Ishikawa (cell line): ENCODE measurements at regions not wholly inside any gene's neighbourhood (a gene's known extent, or its start where the extent isn't known, plus 50 kb on each side); places are given as distances from the start of the nearest gene placed in this dataset.

ENCODE experiments used
- CEBPB ChIP-seq: IDR thresholded peaks from 2 replicates; pipeline ENCODE4 v1.6.1; 2012
- CREB1 ChIP-seq: IDR thresholded peaks from 2 replicates; pipeline ENCODE4 v1.6.1; 2012; ENCODE audit warnings: low read depth
- EGR1 ChIP-seq: IDR thresholded peaks from 2 replicates; pipeline ENCODE4 v1.6.1; 2012
- EP300 ChIP-seq: IDR thresholded peaks from 2 replicates; pipeline ENCODE4 v1.6.1; 2012; ENCODE audit warnings: borderline replicate concordance
- FOXM1 ChIP-seq: IDR thresholded peaks from 2 replicates; pipeline ENCODE4 v1.6.1; 2012; ENCODE audit warnings: low read depth, borderline replicate concordance
- MAX ChIP-seq: IDR thresholded peaks from 2 replicates; pipeline ENCODE4 v1.6.1; 2012
- NFIC ChIP-seq: IDR thresholded peaks from 2 replicates; pipeline ENCODE4 v1.6.1; 2012
- RAD21 ChIP-seq: IDR thresholded peaks from 2 replicates; pipeline ENCODE4 v1.6.1; 2012; ENCODE audit warnings: low read depth
- REST ChIP-seq: IDR thresholded peaks from 2 replicates; pipeline ENCODE4 v1.6.1; 2012; ENCODE audit warnings: low read depth, mild to moderate bottlenecking
- TAF1 ChIP-seq: IDR thresholded peaks from 2 replicates; pipeline ENCODE4 v1.6.1; 2012; ENCODE audit warnings: low read depth, mild to moderate bottlenecking
- TCF12 ChIP-seq: IDR thresholded peaks from 2 replicates; pipeline ENCODE4 v1.6.1; 2012; ENCODE audit warnings: low read depth
- TEAD4 ChIP-seq: IDR thresholded peaks from 2 replicates; pipeline ENCODE4 v1.6.1; 2012
- USF1 ChIP-seq: IDR thresholded peaks from 2 replicates; pipeline ENCODE4 v1.6.1; 2012
- YY1 ChIP-seq: IDR thresholded peaks from 2 replicates; pipeline ENCODE4 v1.6.1; 2012; ENCODE audit warnings: low read depth
- ZBTB7A ChIP-seq: IDR thresholded peaks from 2 replicates; pipeline ENCODE4 v1.6.1; 2012; ENCODE audit warnings: low read depth

GRCh38 chr5:72703876-72704275 is 112.6 kb upstream of the TNPO1 start:
- no peak for TF ChIP-seq EGR1
- TF ChIP-seq TCF12 = no peak
- no peak for TF ChIP-seq CREB1
- no peak for TF ChIP-seq REST
- TF ChIP-seq NFIC = no peak
- no peak for TF ChIP-seq EP300
- no peak for TF ChIP-seq TEAD4
- no peak for TF ChIP-seq RAD21
- TF ChIP-seq FOXM1 = no peak
- no peak for TF ChIP-seq TAF1
- no peak for TF ChIP-seq MAX
- no peak for TF ChIP-seq USF1
- no peak for TF ChIP-seq YY1
- no peak for TF ChIP-seq CEBPB

GRCh38 chr5:72702881-72703434 is 113.5 kb upstream of the TNPO1 start:
- no peak for TF ChIP-seq CEBPB
- no peak for TF ChIP-seq TAF1
- no peak for TF ChIP-seq FOXM1
- no peak for TF ChIP-seq MAX
- no peak for TF ChIP-seq EGR1
- no peak for TF ChIP-seq ZBTB7A
- no peak for TF ChIP-seq TCF12
- TF ChIP-seq EP300 = no peak
- TF ChIP-seq TEAD4 = no peak
- TF ChIP-seq REST = no peak
- TF ChIP-seq USF1 = no peak
- no peak for TF ChIP-seq YY1
- no peak for TF ChIP-seq NFIC
- TF ChIP-seq RAD21 = no peak
- TF ChIP-seq CREB1 = no peak

- TF ChIP-seq ZBTB7A (no peak), YY1 (no peak), REST (no peak), TAF1 (no peak), EGR1 (no peak), FOXM1 (no peak), TCF12 (no peak), MAX (no peak), CREB1 (no peak), CEBPB (no peak), RAD21 (no peak), TEAD4 (no peak), USF1 (no peak), NFIC (no peak), EP300 (no peak)
Observed at GRCh38 chr5:72698481-72698880, 118.0 kb upstream of the TNPO1 start.
